H1 (cell line): ENCODE measurements at regions not wholly inside any gene's neighbourhood (a gene's known extent, or its start where the extent isn't known, plus 50 kb on each side); places are given as distances from the start of the nearest gene placed in this dataset.

Experiments used
- CTCF ChIA-PET: fragments of 300-600 bp; sonication (Branson Sonifier 250); formaldehyde crosslinking; loops from one replicate; lab custom pipeline; 2021; ENCODE audit not compliant: partially characterized antibody; lab: Charles Lee
- POLR2A ChIA-PET: fragments of 300-600 bp; sonication (Branson Sonifier 250); formaldehyde crosslinking; loops from one replicate; lab custom pipeline; 2021; ENCODE audit warnings: inconsistent platforms; ENCODE audit not compliant: partially characterized antibody; lab: Charles Lee
- DNase-seq, 2 experiments: peaks; one replicate each; pipeline versions ENCODE4 v3.0.0 to v3.0.0-alpha.2; 2010 to 2022; ENCODE audit warnings: low spot score in 2 of 2, low read depth in 1 of 2, mixed read lengths in 1 of 2
- FAIRE-seq: peaks from 2 replicates; lab custom pipeline; 2011; peaks lifted over from hg19 to GRCh38; lab: Jason Lieb, UNC
- H2AFZ ChIP-seq: 2 replicates; pipeline ENCODE4 v1.8.1; 2012; ENCODE audit warnings: low read length, inconsistent platforms
- H2AK5ac ChIP-seq: 2 replicates; pipeline ENCODE4 v1.6.1; 2013; ENCODE audit warnings: low read depth, low read length
- H2BK120ac ChIP-seq: replicated peaks from 2 replicates; pipeline ENCODE3; 2013; ENCODE audit warnings: low read depth, low read length, inconsistent platforms
- H2BK12ac ChIP-seq: 2 replicates; pipeline ENCODE4 v1.6.1; 2013; ENCODE audit warnings: low read depth, low read length
- H2BK15ac ChIP-seq: 2 replicates; pipeline ENCODE4 v1.6.1; 2013; ENCODE audit warnings: low read length
- H2BK20ac ChIP-seq: 2 replicates; pipeline ENCODE4 v1.6.1; 2013; ENCODE audit warnings: low read length
- H2BK5ac ChIP-seq: 2 replicates; pipeline ENCODE4 v1.6.1; 2013; ENCODE audit warnings: low read depth, low read length
- H3K14ac ChIP-seq: 2 replicates; pipeline ENCODE4 v1.6.1; 2013; ENCODE audit warnings: inconsistent platforms; ENCODE audit not compliant: insufficient read length
- H3K18ac ChIP-seq: 2 replicates; pipeline ENCODE4 v1.6.1; 2013; ENCODE audit warnings: low read length; ENCODE audit errors: extremely low read depth
- H3K23ac ChIP-seq: 2 replicates; pipeline ENCODE4 v1.6.1; 2013; ENCODE audit warnings: inconsistent platforms; ENCODE audit not compliant: insufficient read length
- H3K23me2 ChIP-seq: 2 replicates; pipeline ENCODE4 v1.6.1; 2013; ENCODE audit warnings: low read depth, low read length
- H3K27ac ChIP-seq: 2 replicates; pipeline ENCODE4 v1.6.1; 2011; ENCODE audit warnings: low read depth, low read length, inconsistent platforms
- H3K27me3 ChIP-seq, 4 experiments: replicated peaks in 1 of 4; 1 replicate in 1 of 4; 2 replicates in 3 of 4; pipeline versions ENCODE4 v1.6.1 to v1.8.1; 2011 to 2013; ENCODE audit warnings: low read length in 3 of 4, mild to moderate bottlenecking in 3 of 4, inconsistent platforms in 2 of 4, mixed read lengths in 2 of 4, moderate library complexity in 1 of 4; ENCODE audit not compliant: control insufficient read depth in 3 of 4, insufficient read depth in 3 of 4; ENCODE audit errors: extremely low read depth in 1 of 4
- H3K36me3 ChIP-seq, 4 experiments: 2 replicates each; pipeline versions ENCODE4 v1.6.1 to v1.8.1; 2011 to 2013; ENCODE audit warnings: mild to moderate bottlenecking in 4 of 4, low read length in 3 of 4, moderate library complexity in 2 of 4, control low read depth in 1 of 4, inconsistent platforms in 1 of 4; ENCODE audit not compliant: insufficient read depth in 4 of 4, control insufficient read depth in 2 of 4
- H3K4ac ChIP-seq: replicated peaks from 2 replicates; pipeline ENCODE3; 2013; ENCODE audit warnings: low read length, low read depth, mixed read lengths, inconsistent platforms; ENCODE audit not compliant: insufficient read length
- H3K4me1 ChIP-seq, 4 experiments: replicated peaks in 1 of 4; 1 replicate in 1 of 4; 2 replicates in 3 of 4; pipeline versions ENCODE4 v1.6.1 to v1.8.1; 2011 to 2013; ENCODE audit warnings: low read length in 3 of 4, inconsistent platforms in 2 of 4, mixed read lengths in 1 of 4; ENCODE audit not compliant: insufficient read depth in 4 of 4, control insufficient read depth in 3 of 4
- H3K4me2 ChIP-seq, 2 experiments: 2 replicates each; pipeline versions ENCODE4 v1.6.1 to v1.8.1; 2011 to 2013; ENCODE audit warnings: low read depth in 2 of 2, low read length in 2 of 2, control low read depth in 1 of 2, inconsistent platforms in 1 of 2, mild to moderate bottlenecking in 1 of 2; ENCODE audit not compliant: insufficient read depth in 1 of 2
- H3K4me3 ChIP-seq, 4 experiments: fragments of 200-600, 300-600 bp in 1 of 4; sonication (generic), shearing (Covaris generic), sonication (Bioruptor Twin) in 1 of 4; 2 replicates each; pipeline versions ENCODE4 v1.5.1 to v1.8.1; 2011 to 2016; ENCODE audit warnings: low read length in 4 of 4, low read depth in 3 of 4, control low read depth in 2 of 4, inconsistent platforms in 2 of 4, mild to moderate bottlenecking in 2 of 4, mixed read lengths in 1 of 4, moderate library complexity in 1 of 4; ENCODE audit not compliant: insufficient read depth in 2 of 4; ENCODE audit errors: extremely low read depth in 1 of 4
- H3K56ac ChIP-seq: replicated peaks from 2 replicates; pipeline ENCODE3; 2013; ENCODE audit warnings: low read depth, mild to moderate bottlenecking, mixed read lengths, low read length, inconsistent platforms; ENCODE audit not compliant: insufficient read length
- H3K79me1 ChIP-seq: 2 replicates; pipeline ENCODE4 v1.6.1; 2013; ENCODE audit warnings: low read depth, low read length, control low read depth
- H3K79me2 ChIP-seq, 2 experiments: 2 replicates each; pipeline versions ENCODE4 v1.6.1 to v1.8.1; 2012 to 2013; ENCODE audit warnings: low read length in 2 of 2, mild to moderate bottlenecking in 2 of 2, inconsistent platforms in 1 of 2; ENCODE audit not compliant: insufficient read depth in 2 of 2, control insufficient read depth in 1 of 2
- H3K9ac ChIP-seq, 4 experiments: replicated peaks in 1 of 4; 1 replicate in 1 of 4; 2 replicates in 3 of 4; pipeline versions ENCODE4 v1.6.1 to v1.8.1; 2011 to 2013; ENCODE audit warnings: low read depth in 3 of 4, low read length in 3 of 4, control low read depth in 2 of 4, mild to moderate bottlenecking in 2 of 4, moderate library complexity in 2 of 4, inconsistent platforms in 1 of 4; ENCODE audit errors: extremely low read depth in 1 of 4
- H3K9me3 ChIP-seq, 2 experiments: 2 replicates each; pipeline versions ENCODE4 v1.6.1 to v1.8.1; 2012 to 2013; ENCODE audit warnings: mild to moderate bottlenecking in 2 of 2, moderate library complexity in 2 of 2, control low read depth in 1 of 2, inconsistent platforms in 1 of 2, low read depth in 1 of 2, low read length in 1 of 2, mixed read lengths in 1 of 2; ENCODE audit not compliant: insufficient read depth in 2 of 2
- H4K20me1 ChIP-seq, 2 experiments: replicated peaks in 1 of 2; 2 replicates each; pipeline versions ENCODE3 to v1.8.1; 2011 to 2013; ENCODE audit warnings: inconsistent platforms in 2 of 2, low read length in 2 of 2, mild to moderate bottlenecking in 1 of 2; ENCODE audit not compliant: insufficient read depth in 2 of 2, control insufficient read depth in 1 of 2
- H4K5ac ChIP-seq: 2 replicates; pipeline ENCODE4 v1.6.1; 2013; ENCODE audit warnings: low read length, low read depth, mixed read lengths, inconsistent platforms; ENCODE audit not compliant: insufficient read length
- H4K8ac ChIP-seq: 2 replicates; pipeline ENCODE4 v1.8.0; 2013; ENCODE audit warnings: mild to moderate bottlenecking, moderate library complexity, low read length, inconsistent platforms; ENCODE audit not compliant: insufficient read depth; ENCODE audit errors: extremely low read depth
- H4K91ac ChIP-seq: replicated peaks from 2 replicates; pipeline ENCODE3; 2013; ENCODE audit warnings: low read length, mixed read lengths, inconsistent platforms; ENCODE audit not compliant: insufficient read length
- ATF2 ChIP-seq: IDR thresholded peaks from 2 replicates; pipeline ENCODE4 v1.6.1; 2012; ENCODE audit warnings: low read length, inconsistent platforms
- EP300 ChIP-seq, 2 experiments: IDR thresholded peaks; 1 replicate in 1 of 2; 2 replicates in 1 of 2; pipeline ENCODE4 v1.6.1; 2011 to 2012; ENCODE audit warnings: low read depth in 2 of 2, low read length in 2 of 2, mild to moderate bottlenecking in 2 of 2, borderline replicate concordance in 1 of 2, inconsistent platforms in 1 of 2, moderate library complexity in 1 of 2
- EZH2 ChIP-seq: fragments of 200-600 bp; sonication (generic); IDR thresholded peaks from 2 replicates; pipeline ENCODE4 v1.7.1; 2012; ENCODE audit warnings: low read depth, mild to moderate bottlenecking, moderate library complexity, low read length, inconsistent platforms; ENCODE audit not compliant: severe bottlenecking
- FOSL1 ChIP-seq: IDR thresholded peaks from 2 replicates; pipeline ENCODE4 v1.6.1; 2011; ENCODE audit warnings: mild to moderate bottlenecking, low read depth, low read length, moderate library complexity; ENCODE audit not compliant: insufficient read depth
- HDAC2 ChIP-seq, 2 experiments: fragments of 300-600 bp in 1 of 2; sonication (generic) in 1 of 2; IDR thresholded peaks; 2 replicates each; pipeline ENCODE4 v1.6.1; 2011 to 2012; ENCODE audit warnings: low read depth in 2 of 2, low read length in 2 of 2, mild to moderate bottlenecking in 2 of 2, moderate library complexity in 2 of 2, borderline replicate concordance in 1 of 2, inconsistent platforms in 1 of 2
- HDAC6 ChIP-seq: IDR thresholded peaks from one replicate; pipeline ENCODE4 v1.7.1; 2012; ENCODE audit warnings: low read depth, mild to moderate bottlenecking, inconsistent platforms, low read length, moderate library complexity
- POLR2A ChIP-seq, 2 experiments: IDR thresholded peaks; 1 replicate in 1 of 2; 2 replicates in 1 of 2; pipeline ENCODE4 v1.6.1; 2011; ENCODE audit warnings: low read depth in 2 of 2, low read length in 2 of 2, mild to moderate bottlenecking in 2 of 2; ENCODE audit errors: control extremely low read depth in 1 of 2
- SIX5 ChIP-seq: IDR thresholded peaks from 2 replicates; pipeline ENCODE4 v1.6.1; 2011; ENCODE audit warnings: mild to moderate bottlenecking, low read depth, low read length
- ZNF274 ChIP-seq: IDR thresholded peaks from 2 replicates; pipeline ENCODE4 v1.7.0; 2012; ENCODE audit warnings: low read length, borderline replicate concordance; ENCODE audit errors: extremely low read depth
- WGBS, 2 experiments: shearing (Covaris generic) in 1 of 2; methylation state at CpG; one replicate each; pipeline versions ENCODE4 v1.1.6 to v1.1.7; 2013 to 2015; ENCODE audit warnings: low lambda C conversion rate in 2 of 2, mixed read lengths in 2 of 2, inconsistent platforms in 1 of 2, low coverage in 1 of 2, missing lambda C conversion rate in 1 of 2; ENCODE audit not compliant: insufficient replicate concordance in 2 of 2, insufficient coverage in 1 of 2, insufficient read length in 1 of 2; ENCODE audit errors: extremely low coverage in 1 of 2, missing lambda C conversion rate in 1 of 2; 5-methylcytosine and 5-hydroxymethylcytosine counted together

GRCh38 chr15:58313810-58314592 is 117.8 kb upstream of the LIPC start:
- H3K4ac ChIP-seq: no peak overlapping the region
- H3K36me3 ChIP-seq: no peaks in the 10 kb centered on the region
- H3K14ac ChIP-seq: no peak overlapping the region
- H4K8ac ChIP-seq: no peak overlapping the region
- H4K20me1 ChIP-seq: no peaks in the 10 kb centered on the region
- FAIRE-seq (no peak), DNase-seq (no peak)
- no peaks in the 10 kb centered on the region for H3K79me1 ChIP-seq
- CTCF ChIA-PET: interaction anchor here (0.7 to 1.3 kb wide), 2 partner anchors 13 to 34 kb away, joined by 3 to 4 read pairs; no protein-coding TSS in a partner anchor
- POLR2A ChIA-PET: interaction anchor here (1.3 kb wide), 1 partner anchor 18 kb away, joined by 3 read pairs; no protein-coding TSS in a partner anchor
- no peak overlapping the region for H2AFZ ChIP-seq
- H2BK12ac ChIP-seq: no peak overlapping the region
- H3K23me2 ChIP-seq: no peaks in the 10 kb centered on the region
- no peak overlapping the region for H2BK120ac ChIP-seq
- H3K9ac ChIP-seq: no peak overlapping the region
- no peak overlapping the region for H2BK20ac ChIP-seq
- H3K4me3 ChIP-seq: no peak overlapping the region
- H3K27me3 ChIP-seq: no peaks in the 10 kb centered on the region
- no peak overlapping the region for H2BK5ac ChIP-seq
- no peaks in the 10 kb centered on the region for H3K4me1 ChIP-seq
- H3K4me2 ChIP-seq: no peak overlapping the region
- WGBS, 2 experiments: 91% methylated on average over 6 of the region's 6 CpGs; no CpG with 5 or more reads in 1 of the 2 experiments
- no peak overlapping the region for H3K18ac ChIP-seq
- H3K56ac ChIP-seq: no peak overlapping the region
- H2AK5ac ChIP-seq: no peak overlapping the region
- no peak overlapping the region for H4K5ac ChIP-seq
- H3K27ac ChIP-seq: no peak overlapping the region; the same call in 1 of the 2 replicates
- H2BK15ac ChIP-seq: no peak overlapping the region
- H3K9me3 ChIP-seq: no peaks in the 10 kb centered on the region
- no peak overlapping the region for H3K23ac ChIP-seq
- no peak overlapping the region for H4K91ac ChIP-seq
- no peaks in the 10 kb centered on the region for H3K79me2 ChIP-seq
- TF ChIP-seq POLR2A (IDR thresholded peaks at IDR 0.05; ENCODE audit: control extremely low read depth in 1 of 2, low read depth in 2 of 2, low read length in 2 of 2): no peak
- no peak for TF ChIP-seq EZH2
- TF ChIP-seq ATF2: no peak
- no peak for TF ChIP-seq ZNF274
- no peak for TF ChIP-seq HDAC6
- no peak for TF ChIP-seq EP300 (IDR thresholded peaks at IDR 0.05; ENCODE audit: borderline replicate concordance in 1 of 2, low read depth in 2 of 2, low read length in 2 of 2)
- no peak for TF ChIP-seq FOSL1
- no peak for TF ChIP-seq SIX5
- TF ChIP-seq HDAC2 (IDR thresholded peaks at IDR 0.05; ENCODE audit: borderline replicate concordance in 1 of 2, low read depth in 2 of 2, low read length in 2 of 2): no peak
